ENCODE measurements at regions not wholly inside any gene's neighbourhood (a gene's known extent, or its start where the extent isn't known, plus 50 kb on each side); places are given as distances from the start of the nearest gene placed in this dataset.

DNA sequence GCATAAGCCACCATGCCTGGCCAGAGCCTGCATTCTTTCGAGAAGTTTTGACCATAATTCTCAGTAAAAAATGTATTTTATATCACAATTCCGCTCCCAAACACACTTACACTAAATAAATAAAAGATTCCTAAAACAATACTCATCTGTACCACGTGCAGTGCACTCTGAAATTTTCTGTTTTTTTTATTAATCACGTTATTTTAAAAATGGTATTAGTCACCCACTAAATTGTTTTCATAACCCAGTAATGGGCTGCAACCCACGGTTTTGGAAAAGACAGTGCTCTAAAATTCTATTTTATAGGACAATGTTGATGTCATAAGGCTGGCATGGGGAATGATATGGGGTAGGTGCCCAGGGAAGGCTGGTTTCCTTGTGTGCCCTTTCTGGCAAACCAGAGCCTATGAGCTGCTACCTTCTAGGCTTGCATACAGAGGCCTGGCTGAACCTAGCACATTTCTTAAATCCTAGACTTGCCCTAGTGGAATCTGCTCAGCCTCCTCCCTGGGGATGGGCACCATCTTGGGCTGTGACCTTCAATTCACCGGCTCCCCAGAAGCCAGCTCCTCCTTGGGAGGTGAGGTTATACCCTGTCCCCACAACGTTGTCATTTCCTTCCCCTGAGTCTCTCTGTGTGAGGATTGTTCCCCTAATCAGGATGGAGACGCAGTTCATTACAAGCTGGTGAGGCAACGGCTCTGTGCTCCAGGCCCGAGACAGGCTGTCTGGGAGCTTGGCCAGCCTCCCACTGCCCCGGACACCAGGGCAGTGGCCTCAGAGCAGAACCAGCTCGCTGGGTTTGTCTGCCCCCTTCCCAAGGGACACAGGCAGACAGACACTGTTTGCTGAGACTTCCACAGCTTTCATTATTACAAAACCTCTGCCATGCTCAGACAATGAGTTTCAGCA is 116.5 kb upstream of the NAV2 start:
- Histone ChIP-seq H3K4me3 (no peak overlapping the region), H3K27ac (peak overlapping the region; percentile 17), H3K9me3 (no peaks in the 10 kb centered on the region), H3K36me3 (ENCODE audit: insufficient read depth in 1 of 2, low read depth in 1 of 2) (no peaks in the 10 kb centered on the region), H3K4me1 (no peaks in the 10 kb centered on the region), H3K27me3 (ENCODE audit: insufficient read depth in 3 of 3, low read length in 2 of 3) (peaks cover 0 to 4% (median 0%) of the 10 kb centered on the region in 3 donors)
- TF ChIP-seq, protein P1, sequence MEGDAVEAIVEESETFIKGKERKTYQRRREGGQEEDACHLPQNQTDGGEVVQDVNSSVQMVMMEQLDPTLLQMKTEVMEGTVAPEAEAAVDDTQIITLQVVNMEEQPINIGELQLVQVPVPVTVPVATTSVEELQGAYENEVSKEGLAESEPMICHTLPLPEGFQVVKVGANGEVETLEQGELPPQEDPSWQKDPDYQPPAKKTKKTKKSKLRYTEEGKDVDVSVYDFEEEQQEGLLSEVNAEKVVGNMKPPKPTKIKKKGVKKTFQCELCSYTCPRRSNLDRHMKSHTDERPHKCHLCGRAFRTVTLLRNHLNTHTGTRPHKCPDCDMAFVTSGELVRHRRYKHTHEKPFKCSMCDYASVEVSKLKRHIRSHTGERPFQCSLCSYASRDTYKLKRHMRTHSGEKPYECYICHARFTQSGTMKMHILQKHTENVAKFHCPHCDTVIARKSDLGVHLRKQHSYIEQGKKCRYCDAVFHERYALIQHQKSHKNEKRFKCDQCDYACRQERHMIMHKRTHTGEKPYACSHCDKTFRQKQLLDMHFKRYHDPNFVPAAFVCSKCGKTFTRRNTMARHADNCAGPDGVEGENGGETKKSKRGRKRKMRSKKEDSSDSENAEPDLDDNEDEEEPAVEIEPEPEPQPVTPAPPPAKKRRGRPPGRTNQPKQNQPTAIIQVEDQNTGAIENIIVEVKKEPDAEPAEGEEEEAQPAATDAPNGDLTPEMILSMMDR (IDR thresholded peaks at IDR 0.05), result no peak
- intact Hi-C loops (cut with DNase I), result no loop called here
- WGBS, 3 donors, result 35 to 50% (median 42%) methylated on average over 12 of the region's 12 CpGs
- ATAC-seq, result peak in 3 of 4 donors; percentile 35 to 50 (median 43)
- peak; percentile 62 to 63 for DNase-seq

GRCh38 chr11:19595499-19595839 is 117.2 kb upstream of the NAV2 start:
- no peak for DNase-seq
- H3K9me3 ChIP-seq, result no peaks in the 10 kb centered on the region
- H3K4me1 ChIP-seq, result no peaks in the 10 kb centered on the region
- peaks cover 0 to 4% (median 0%) of the 10 kb centered on the region in 3 donors for H3K27me3 ChIP-seq (ENCODE audit: insufficient read depth in 3 of 3, low read length in 2 of 3)
- no peaks in the 10 kb centered on the region for H3K36me3 ChIP-seq (ENCODE audit: insufficient read depth in 1 of 2, low read depth in 1 of 2)
- intact Hi-C loops (cut with DNase I), result no loop called here
- ATAC-seq, result no peak
- TF ChIP-seq, protein P1 (IDR thresholded peaks at IDR 0.05), result no peak
- no peak overlapping the region for H3K4me3 ChIP-seq
- 83 to 98% (median 88%) methylated on average over 2 of the region's 2 CpGs for WGBS, 3 donors
- H3K27ac ChIP-seq, result no peak overlapping the region

GRCh38 chr11:19594326-19594725 is 118.3 kb upstream of the NAV2 start:
- Histone ChIP-seq H3K4me3 (no peak overlapping the region), H3K27me3 (ENCODE audit: insufficient read depth in 3 of 3, low read length in 2 of 3) (no peaks in the 10 kb centered on the region), H3K9me3 (no peaks in the 10 kb centered on the region), H3K36me3 (ENCODE audit: insufficient read depth in 1 of 2, low read depth in 1 of 2) (no peaks in the 10 kb centered on the region), H3K4me1 (no peaks in the 10 kb centered on the region), H3K27ac (no peak overlapping the region)
- intact Hi-C loops (cut with DNase I), result no loop called here
- TF ChIP-seq, protein P1 (IDR thresholded peaks at IDR 0.05), result no peak
- DNase-seq, result no peak
- 91 to 96% (median 93%) methylated on average over 4 of the region's 4 CpGs for WGBS, 3 donors
- no peak for ATAC-seq

DNA sequence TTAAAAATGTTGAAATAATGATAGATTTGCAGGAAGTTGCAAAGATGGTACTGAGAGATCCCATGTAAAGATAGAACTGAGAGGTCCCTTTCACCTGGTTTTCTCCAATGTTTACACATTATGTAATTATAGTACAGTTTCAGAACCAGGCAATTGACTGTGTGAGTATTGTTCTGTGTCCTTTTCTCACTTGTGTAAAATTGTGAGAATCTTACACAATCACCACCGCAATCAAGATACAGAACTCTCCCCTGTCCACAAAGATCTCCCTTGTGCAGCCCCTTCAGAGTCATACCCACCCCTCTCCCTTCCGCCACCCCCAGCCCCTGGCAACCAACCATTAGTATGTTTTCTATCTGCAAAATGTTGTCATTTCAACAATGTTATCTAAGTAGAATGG is 119.8 kb upstream of the NAV2 start:
- no peak overlapping the region for H3K27ac ChIP-seq
- H3K4me3 ChIP-seq, result no peak overlapping the region
- no peaks in the 10 kb centered on the region for H3K27me3 ChIP-seq (ENCODE audit: insufficient read depth in 3 of 3, low read length in 2 of 3)
- no peaks in the 10 kb centered on the region for H3K36me3 ChIP-seq (ENCODE audit: insufficient read depth in 1 of 2, low read depth in 1 of 2)
- TF ChIP-seq, protein P1 (IDR thresholded peaks at IDR 0.05), result no peak
- no peaks in the 10 kb centered on the region for H3K4me1 ChIP-seq
- intact Hi-C loops (cut with DNase I), result no loop called here
- DNase-seq (no peak), ATAC-seq (no peak)
- no peaks in the 10 kb centered on the region for H3K9me3 ChIP-seq
- WGBS, 3 donors, result 91 to 98% (median 97%) methylated on average over 2 of the region's 2 CpGs
